NCI-H1105 treated with DMSO at 0.1 percent for 48 hours (cell line): ENCODE measurements at regions not wholly inside any gene's neighbourhood (a gene's known extent, or its start where the extent isn't known, plus 50 kb on each side); places are given as distances from the start of the nearest gene placed in this dataset.
"Not testable (repeated sequence)": the region's sequence is repeated elsewhere in the genome, so short reads cannot be mapped to it uniquely, and the experiment has no call there.

Experiments
- DNase-seq: peaks from one replicate; lab custom pipeline; 2025; lab: John Stamatoyannopoulos, UW

DNA sequence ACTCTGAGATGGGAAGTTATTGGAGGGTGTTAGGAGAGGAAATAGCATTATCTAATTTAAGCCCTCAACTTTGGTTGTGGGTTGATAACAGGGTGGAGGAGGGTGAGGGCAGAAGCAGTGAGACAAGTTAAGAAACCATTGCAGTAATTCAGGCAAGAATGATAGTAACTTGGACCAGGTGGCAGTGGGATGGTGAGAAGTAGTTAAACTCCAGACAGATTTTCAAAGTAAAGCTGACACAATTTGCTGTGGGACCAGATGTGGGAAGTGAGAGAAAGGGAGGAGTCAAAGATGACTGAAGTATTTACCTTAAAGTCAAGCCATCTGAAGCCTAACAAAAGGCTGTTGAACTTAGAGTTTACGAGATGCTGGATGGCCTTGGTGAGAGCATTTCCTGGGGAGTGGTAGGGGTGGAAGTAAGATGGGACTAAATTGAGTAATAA is 163.2 kb upstream of the KLF7 start:
- DNase-seq, result no peak

DNA sequence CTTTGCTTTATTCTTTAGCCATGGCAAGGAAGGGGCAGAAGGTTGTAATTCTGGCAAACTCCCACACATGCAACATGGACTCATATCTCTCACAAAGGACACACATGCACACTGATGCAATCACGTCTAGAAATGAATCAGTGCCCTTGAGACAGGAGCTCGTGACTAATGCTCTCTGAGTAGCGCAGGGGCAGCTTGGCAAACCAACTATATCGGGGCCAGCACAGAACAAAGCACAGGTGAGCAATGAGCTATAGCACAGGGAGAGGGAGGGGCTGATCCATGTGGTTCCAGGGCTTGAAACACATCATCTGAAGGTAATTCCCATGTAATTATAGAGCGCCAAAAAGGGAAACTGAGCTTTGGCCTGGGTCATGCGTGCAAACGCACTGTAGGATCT is 165.2 kb upstream of the KLF7 start:
- no peak for DNase-seq

DNA sequence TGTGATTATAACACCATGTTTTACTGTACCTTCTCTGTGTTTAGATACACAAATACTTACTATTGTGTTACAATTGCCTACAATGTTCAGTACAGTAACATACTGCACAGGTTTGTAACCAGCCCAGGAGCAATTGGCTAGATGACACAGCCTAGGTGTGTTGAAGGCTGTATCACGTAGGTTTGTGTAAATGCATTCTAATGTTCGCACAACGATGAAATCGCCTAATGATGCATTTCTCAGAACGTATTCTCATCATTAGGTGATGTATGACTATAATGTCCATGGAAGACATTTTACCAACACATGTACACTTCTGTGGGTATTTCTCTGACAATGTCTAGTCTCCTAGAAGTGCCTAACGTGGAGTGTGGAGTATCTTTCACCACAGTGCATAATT is 165.9 kb upstream of the KLF7 start:
- no peak for DNase-seq

DNA sequence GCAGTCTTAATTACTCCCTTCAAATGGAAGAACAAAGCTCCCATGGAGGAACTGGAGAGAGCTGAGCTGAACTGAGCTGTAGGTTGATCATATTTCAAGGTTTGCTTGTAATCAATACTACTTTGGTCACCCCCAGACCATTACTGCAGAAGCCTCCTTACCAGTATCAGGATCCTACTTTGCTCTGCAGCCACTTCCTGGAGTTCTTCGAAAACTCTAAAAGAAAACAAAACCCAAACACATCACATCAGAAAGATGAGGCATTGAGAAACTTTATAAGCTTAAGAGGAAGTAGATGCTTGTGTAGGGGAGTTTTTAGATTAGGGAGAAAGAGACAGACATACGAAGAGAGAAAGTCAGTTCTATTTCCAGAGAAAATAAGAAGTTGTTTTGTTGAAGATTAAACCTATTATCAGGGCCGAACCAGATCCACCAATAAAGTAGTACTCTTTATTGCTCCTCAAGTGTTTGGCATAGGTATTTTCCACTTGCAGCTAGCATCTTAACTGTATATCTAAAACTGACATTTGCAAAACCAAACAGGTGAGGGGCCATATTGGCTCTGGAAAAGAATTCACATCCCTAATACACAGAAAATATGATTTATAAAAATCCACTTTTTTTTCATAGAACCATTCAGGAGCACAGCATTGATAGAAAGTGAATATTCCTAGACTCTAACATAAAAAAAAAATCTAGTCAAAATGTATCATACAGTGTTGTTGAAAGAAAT is 166.9 kb upstream of the KLF7 start:
- no peak for DNase-seq

DNA sequence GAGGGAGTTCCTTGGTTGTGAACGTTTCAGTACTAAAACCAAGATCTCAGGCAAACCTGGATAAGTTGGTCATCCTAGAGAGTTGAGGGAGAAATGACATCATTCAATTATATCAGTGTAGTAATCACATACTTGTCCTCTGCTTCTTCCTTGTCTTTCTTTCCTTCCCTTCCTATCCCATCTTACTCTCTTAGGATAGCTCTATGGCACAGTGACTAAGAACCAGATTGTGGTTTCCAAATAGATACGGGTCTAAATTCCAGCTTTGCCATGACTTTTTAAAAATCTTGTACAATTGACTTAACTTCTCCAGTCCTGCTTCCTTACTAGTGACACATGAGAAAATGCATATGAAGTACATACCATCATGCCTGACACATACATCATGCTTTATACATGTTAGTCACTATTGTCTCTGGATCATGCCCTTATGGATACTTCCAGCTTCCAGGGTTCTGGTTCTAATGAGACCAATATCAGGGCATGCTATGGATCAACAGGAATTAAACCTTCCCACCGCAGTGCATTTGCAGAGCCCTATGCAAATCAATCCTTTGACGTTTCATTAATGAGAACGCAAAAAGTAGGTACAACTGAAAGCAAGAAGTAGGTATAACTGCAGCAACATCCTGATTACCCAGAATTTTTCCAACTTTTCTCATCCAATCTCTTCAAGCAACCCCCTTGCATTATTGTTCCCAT is 168.0 kb upstream of the KLF7 start:
- no peak for DNase-seq

DNA sequence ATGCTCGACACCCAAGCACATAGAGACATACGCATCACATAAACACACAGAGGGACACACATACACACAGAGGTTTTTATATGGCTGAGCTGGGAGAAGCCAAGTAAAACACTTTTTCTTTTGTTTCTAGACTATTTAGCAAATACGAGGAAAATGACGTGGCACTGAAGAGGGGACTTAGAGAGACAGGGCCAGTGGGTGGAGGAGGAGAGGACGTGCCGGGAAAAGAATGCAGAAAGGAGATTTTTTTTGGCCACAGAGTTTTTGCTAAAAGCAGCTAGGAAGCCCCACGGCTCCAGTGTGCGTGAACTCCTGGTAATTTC is 168.5 kb upstream of the KLF7 start:
- no peak for DNase-seq

DNA sequence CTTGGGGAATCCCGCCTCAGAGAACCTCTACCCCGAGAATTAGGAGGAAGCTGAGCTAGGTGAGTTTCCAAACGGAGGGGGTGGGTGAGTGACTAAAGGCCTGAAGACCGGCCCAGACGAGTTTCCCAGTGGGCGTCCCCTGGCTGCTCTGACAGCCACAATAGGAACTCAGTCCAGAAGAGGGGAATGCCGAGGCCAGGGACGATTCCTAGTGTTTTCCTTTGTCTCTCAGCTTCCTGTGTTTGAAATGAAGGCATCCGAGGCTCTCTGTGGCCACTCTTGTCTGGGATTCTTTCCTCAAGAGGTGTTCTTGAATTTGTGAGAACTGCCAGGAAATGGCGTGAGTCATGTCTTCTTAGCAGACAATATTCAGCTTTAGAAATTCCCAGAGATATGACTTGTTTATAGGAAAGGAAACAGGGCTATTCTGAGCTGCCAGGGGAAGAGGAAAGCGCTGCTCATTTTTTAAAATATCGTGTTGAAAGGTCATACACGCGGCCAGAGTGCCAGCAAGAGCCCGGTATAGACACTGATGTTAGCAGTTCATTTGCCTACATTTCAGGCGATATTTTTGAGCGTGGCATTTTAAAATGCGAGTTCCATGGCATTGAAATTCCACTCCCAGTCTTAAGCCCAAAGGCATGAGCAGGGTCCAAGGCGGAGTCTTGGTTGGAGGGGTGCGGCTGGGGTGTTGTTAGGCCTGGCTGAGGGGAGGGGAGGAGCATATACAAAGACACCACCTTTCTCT is 169.1 kb upstream of the KLF7 start:
- DNase-seq, result no peak

DNA sequence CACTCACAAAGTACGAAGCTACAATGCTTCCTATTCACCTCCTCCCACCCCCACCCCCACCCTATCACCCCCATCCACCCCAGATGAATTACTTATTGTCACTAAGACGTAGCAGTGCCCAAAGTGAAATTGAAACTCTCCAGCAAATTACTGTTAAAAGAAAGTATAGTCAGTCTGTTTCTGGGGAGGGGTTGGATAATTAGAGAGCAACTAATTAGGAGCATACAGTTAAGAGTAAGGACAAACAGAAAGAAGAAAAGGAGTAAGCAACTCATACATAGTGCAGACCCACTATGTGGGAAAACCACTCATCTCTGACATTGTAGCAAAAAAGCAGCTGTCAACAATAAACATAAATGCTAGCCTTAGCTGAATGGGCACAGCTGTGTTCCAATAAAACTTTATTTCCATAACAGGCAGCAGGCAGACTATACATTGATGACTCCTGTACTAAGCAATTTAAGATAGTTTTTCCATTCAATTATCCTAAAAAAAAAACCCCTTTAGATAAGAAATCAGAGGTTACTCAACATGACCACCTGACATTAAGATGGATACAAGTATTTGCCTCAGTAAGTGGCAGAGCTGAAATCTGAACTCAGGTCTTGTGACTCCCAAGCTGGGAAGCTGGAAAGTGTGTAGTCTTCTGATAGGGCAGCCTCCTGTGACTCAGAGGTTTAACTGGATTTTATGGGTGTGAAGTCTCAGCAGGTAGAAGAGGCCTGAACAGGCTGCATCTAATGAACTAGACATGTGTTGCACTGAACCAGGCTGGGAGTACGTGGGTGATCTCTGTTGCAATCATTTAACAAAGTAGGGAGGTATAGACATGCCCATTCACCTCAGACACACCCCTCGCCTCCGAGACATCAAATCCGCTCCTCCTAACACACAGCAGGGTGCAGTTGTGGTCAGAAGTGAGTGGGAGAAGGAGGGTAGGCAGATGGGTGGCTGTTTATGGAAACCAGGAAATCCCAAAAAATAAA is 171.8 kb upstream of the KLF7 start:
- DNase-seq, result no peak

DNA sequence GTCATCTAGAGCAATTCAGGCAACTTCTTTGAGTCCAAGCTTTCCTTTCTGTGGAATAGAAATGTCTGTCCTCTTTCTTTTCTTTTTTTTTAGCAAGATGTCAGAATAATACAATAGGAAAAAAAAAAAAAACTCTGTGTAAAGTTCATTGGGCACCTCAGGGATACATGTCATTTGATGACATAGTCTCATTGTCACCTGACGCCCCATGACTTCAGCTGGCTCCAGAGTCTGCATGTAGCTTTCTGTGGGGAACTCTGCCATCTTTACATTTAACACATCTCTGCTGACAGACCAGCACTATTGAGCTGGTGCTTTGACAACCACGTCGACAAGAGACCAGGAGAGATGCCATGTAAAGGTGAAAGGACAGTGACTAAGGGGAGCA is 172.5 kb upstream of the KLF7 start:
- no peak for DNase-seq

DNA sequence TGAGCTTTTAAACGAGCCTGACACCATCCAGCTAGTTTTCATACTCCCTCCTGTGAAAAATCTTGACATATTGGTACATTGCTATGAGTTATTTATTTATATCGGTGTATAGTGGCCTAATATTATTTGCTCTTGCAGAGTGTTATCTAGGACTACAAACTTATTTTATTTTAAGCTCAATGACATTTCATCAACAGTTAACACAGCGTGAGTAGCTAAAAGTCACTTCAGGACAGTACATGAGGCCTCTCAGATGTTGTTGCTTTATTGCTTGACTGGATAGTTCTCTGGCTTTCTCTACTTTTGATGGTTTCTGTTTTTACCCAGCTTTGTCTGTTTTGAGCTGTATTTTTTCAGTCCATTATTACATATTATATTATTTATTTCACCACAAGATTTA is 172.9 kb upstream of the KLF7 start:
- DNase-seq, result no peak

DNA sequence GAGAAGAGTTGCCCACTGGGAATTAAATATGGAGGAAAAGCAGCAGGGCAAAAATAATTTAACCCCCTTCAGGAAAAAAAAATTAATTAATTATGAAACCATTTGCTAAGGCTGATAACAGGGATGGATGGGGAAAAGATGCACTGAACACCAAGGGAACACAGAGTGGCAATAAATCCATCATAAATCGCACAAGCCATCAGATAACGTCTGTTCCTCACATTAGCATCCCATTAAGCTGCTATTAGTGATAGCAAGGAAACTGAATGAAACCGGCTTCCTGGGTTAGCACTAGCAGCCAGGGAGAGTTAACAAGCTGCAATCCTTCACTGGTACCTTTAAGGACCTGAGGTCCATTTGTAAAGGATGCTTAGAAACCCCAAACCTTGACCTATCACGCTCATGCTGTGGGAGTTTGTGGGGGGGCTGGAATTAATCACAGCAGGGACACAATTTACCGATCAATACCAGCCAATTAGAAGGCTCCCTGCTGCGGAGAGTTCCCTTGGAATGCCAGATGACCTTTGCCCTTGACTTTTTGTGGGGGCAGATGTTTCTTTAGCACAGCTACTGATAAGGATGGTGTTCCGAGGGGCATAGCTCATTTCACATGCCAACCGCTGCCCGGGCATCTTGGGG is 175.5 kb upstream of the KLF7 start:
- DNase-seq, result no peak

DNA sequence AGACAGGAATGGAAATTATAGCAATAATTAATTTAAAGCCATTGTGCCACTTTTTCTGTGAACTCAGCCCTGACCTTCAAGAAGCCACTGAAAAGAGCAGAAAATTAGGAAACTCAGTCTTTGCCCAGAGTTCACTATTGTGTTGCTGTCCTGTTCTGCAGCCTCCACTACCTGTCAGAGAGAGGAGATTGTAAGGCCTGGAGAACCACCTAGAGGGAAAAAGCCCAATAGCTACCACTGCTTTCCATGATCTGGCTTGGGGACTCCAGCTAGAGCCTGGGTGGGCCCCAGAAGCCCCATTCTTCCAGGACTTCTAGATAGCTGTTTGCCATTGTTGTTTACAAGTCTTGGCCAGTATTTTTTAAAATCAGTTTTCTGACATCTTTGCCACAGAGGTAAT is 176.1 kb upstream of the KLF7 start:
- no peak for DNase-seq

DNA sequence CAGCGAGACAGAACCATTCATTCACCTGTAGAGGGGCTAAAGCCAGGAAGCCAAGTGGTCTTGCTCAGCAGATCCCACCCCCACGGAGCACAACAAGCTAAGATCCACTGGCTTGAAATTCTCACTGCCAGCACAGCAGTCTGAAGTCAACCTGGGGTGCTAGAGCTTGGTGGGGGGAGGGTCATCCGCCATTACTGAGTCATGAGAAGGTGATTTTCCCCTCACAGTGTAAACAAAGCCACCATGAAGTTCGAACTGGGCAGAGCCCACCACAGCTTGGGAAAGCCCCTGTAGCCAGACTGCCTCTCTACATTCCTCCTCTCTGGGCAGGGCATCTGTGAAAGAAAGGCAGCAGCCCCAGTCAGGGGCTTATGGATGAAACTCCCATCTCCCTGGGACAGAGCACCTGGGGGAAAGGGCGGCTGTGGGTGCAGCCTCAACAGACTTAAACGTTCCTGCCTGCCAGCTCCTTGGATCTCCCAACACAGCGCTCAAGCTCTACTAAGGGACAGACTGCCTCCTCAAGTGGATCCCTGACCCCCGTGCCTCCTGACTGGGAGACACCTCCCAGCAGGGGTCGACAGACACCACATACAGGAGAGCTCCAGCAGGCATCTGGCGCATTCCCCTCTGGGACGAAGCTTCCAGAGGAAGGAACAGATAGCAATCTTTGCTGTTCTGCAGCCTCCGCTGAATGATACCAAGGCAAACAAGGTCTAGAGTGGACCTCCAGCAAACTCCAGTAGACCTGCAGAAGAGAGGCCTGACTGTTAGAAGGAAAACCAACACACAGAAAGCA is 179.0 kb upstream of the KLF7 start:
- not testable (repeated sequence) for DNase-seq

DNA sequence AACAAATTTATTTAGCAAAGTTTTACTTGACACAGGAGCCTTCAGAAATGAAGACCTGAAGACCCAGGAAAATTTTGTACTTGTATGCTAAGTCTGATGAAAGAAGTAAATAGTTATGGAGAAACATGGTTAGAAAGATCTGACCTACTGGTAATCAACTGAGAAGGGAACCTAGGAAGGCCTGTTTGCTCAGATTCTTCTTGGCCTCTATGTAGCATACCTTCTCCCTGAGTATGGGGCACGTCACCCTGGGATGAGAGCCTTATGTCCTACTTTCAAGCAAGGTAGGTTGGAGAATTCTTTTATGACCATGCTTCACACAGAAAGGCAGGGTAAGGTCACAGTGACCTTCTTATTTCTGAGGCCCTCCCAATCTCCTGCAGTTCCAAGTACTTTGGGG is 178.6 kb upstream of the CREB1 start:
- no peak for DNase-seq

DNA sequence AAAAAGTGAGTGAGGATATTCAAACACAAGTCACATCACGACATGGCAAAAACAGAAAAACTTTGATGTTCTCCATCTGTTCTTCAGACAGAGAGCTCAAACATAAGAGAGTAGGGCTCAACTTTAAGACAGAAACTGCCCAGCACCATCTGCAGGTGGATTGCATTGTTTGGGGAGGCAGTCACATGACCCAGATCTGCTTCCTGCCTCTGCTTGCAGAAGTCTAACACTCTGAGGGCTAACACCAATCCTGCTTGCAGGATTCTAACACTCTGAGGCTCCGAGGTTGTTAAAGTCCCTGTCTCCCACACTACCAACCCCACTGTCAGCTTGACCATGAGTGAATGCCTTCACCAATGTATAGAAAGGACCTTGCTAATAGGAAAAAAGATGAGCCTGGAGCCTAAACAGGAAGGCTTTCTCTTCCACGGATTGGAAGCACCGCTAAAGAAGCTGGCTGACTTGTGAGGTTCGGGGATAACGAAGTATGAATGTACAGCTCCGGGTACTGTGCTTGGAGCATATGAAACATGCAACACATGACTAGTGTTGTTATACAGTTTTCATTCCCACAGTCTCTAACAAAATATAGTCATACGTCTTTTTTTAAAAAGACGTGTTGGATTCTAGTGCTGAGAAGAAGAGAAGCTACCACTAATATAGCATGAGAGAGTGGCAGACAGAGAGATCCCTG is 176.6 kb upstream of the CREB1 start:
- DNase-seq, result no peak

DNA sequence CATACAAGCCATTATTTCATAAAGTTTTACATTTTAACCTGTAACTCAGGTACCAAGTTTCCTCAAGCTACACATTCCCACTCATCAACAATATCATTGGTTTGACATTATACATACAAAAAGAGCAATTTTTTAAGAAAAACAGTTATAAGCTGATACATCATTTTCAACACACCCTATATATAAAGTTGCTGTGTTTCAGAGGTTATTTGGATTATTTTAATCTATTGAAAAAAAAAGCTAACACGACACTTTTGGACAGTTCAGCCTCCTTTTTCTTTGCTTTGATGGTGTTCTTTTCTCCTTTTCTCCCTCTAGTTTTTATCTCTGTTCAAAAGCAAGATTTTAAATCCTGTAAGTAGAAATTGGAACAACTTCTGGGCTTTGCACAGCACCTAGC is 175.9 kb upstream of the CREB1 start:
- no peak for DNase-seq

DNA sequence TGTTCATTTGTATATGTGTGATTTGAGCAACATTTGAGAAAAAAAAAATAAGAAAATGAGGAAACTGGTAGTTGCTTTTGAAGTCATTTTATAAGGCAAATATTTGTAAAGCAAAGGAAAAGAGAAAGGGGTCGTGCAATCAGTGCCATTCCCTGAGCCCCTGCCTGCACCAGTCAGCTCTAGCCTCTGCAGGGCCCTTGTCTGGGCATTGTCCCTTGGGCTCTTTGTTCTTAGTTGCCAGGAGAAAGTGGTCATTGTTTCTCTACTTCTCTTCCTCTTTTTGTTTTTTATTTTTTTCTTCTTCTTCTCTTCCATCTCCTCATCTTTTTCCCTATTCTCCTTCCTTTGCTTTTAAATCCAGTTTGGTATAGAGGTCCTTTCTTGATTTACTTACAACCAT is 175.3 kb upstream of the CREB1 start:
- DNase-seq, result no peak

DNA sequence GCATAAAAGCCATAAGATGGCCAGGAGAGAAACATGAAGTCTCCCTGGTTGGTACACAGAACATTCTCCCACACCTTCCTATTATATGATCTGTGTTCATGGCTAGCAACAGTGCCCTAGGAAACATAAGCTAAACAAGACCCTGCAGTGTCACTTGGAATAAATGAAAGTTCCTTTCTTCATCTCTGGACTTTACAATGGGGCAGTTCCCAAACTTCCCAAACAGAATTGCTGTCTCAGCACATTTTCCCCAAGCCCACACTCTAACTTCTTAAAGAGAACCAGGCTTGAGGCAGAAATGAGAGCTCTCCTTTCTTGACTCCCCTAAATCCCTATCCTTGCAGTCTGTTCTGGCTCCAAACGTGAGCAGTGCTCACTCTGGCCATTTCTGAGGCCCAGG is 173.2 kb upstream of the CREB1 start:
- no peak for DNase-seq

DNA sequence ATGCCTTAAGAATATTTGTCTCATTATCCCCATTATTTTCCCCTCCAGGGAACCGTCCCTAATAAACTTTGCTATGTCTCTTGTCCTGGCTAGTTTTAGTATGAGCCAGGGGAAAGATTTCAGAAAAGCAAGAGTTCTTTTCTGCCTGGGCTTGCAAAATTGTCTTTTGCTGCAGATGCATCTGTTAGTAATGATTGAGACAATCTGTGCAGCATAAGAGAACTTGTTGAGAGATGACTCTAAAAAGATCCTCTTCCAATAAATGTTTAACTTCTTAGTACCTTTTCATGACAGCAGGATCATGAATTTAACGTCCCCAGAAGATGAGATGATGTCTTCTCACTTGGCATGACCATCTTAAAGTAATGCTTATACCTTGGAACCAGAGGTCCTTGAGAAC is 172.5 kb upstream of the CREB1 start:
- no peak for DNase-seq

DNA sequence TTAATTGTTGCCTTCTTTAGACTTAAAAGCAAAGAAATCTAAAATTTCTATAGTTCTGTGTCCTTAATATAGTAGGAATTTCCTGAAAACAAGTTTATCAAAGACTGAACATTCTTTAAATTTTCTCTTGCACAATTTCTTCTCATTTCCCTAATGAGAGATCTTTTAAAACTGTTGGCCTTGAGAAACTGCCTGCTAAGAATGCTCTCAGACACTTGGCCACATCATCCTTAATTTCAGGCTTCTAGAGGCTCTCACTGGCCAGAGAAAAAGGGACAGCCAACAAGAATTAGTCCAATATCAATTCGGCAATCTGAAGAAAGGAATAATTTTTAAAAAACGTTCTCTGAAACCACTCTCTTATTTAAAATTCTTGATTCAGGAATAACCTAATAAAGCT is 167.0 kb upstream of the CREB1 start:
- DNase-seq, result no peak
